Embryonic facial prominence (tissue), 1 donor: ENCODE measurements at regions not wholly inside any gene's neighbourhood (a gene's known extent, or its start where the extent isn't known, plus 50 kb on each side); places are given as distances from the start of the nearest gene placed in this dataset.
"Not testable (repeated sequence)": the region's sequence is repeated elsewhere in the genome, so short reads cannot be mapped to it uniquely, and the experiment has no call there.

ENCODE experiments used
- DNase-seq: peaks from one replicate; pipeline ENCODE4 v3.0.0-alpha.2; 2016; ENCODE audit errors: extremely low spot score

- no peak for DNase-seq
Measured at GRCh38 chr5:142222225-142222865, 102.5 kb downstream of the SPRY4 start.

DNA sequence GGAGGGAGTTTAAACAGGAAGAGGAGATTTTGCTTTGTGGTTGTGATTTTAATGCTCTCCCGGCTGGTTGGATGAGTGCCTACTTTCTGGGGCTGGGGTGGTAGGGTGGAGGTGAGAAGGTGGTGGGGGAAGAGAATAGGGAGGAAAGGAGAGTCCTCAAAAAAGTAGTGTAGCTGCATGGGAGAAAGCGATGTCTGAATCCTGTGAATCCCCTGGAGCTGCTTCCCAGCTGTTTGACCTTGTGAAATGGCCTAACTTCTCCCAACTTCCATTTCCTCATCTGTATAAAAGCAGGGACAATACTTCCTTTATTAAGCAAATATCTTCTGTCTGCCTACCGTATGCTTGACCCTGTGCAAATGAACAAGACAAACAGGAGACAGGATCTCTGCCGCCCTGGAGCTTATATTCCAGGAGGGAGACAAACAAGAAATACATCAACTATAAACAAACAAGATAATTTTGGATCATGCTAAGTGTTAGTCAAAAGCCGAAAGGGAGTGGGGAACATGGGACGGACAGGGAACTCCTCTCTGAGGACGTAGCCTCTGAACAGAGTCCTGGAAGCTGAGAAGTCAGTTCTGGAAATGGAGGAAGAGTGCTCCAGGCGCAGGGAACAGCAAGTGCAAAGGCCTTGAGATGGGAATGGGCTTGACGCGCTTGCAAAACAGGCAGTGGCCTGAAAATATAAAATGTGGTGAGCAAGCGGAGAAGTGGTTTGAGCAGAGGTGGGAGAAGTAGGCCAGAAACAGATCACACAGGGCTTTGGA lies 103.5 kb downstream of the SPRY4 start:
- DNase-seq, result no peak

DNA sequence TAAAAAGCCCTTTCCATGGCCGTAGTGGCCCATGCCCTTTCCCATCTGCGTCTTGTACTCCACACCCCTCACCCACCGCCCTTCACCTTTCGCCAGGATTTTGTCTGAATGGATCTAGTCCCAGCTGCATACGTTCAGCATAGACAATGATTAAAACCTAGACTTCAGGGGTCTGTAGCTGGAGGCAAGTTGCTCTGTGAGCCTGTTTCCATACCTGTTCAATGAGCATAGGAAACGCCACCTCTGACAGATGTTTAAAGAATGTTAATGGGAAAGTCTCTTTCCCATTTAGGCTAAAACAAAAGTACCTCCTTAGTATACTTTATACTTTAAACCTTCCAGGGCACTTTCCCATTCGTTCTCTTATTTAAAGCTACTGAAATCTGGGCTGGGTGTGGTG lies 105.7 kb downstream of the SPRY4 start:
- DNase-seq, result no peak

- DNase-seq, result no peak
Measured at GRCh38 chr5:142216931-142217330, 107.9 kb downstream of the SPRY4 start.

GRCh38 chr5:142215915-142216681 lies 107.5 kb downstream of the NDFIP1 start:
- DNase-seq, result peak; percentile 78

DNA sequence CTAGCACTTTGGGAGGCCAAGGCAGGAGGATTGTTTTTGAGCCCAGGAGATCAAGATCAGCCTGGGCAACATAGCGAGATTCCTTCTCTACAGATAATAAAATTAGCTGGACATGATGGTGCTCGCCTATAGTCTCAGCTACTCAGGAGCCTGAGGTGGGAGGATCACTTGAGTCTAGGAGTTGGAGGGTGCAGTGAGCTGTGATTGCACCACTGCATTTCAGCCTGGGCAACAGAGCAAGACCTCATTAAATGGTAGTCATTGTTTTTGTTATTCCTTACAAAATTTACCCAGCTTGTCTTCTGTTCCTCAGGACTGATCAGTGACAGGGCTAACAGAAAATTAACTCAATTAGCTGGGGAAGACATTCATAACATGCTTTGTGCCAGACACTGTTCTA lies 104.5 kb downstream of the NDFIP1 start:
- DNase-seq, result no peak

GRCh38 chr5:142211918-142212317 lies 103.3 kb downstream of the NDFIP1 start:
- no peak for DNase-seq

DNA sequence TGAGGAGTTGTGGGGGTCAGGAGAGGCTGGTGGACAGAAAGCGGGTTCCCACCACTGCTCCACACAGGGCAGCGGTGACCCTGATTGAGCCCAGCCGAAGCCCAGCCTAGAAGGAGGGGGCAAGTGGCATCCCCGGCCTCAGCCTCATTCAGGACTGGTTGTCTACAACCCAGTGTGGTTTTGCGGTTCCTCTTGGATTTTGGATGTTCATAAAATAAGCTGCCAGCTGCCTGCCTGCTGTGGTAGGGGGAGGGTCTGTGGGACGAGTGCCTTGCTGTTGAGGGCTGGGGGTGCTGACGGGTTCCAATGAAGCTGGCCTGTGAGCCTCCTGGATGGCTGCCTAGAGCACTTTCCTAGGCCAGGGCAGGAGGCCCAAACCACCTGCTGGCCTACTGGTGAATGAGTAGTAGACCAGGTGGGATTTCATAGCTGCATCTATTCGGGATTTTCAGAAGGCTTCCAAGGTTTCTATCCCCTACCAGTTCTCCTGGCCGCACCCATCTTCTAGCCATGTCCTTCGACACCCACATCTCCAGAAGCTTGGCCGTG lies 102.4 kb downstream of the NDFIP1 start:
- no peak for DNase-seq

GRCh38 chr5:142210011-142210410 lies 101.4 kb downstream of the NDFIP1 start:
- no peak for DNase-seq

GRCh38 chr5:142208777-142209312 lies 100.3 kb downstream of the NDFIP1 start:
- no peak for DNase-seq

GRCh38 chr5:142208244-142208643 lies 99.7 kb downstream of the NDFIP1 start:
- DNase-seq, result not testable (repeated sequence)

DNA sequence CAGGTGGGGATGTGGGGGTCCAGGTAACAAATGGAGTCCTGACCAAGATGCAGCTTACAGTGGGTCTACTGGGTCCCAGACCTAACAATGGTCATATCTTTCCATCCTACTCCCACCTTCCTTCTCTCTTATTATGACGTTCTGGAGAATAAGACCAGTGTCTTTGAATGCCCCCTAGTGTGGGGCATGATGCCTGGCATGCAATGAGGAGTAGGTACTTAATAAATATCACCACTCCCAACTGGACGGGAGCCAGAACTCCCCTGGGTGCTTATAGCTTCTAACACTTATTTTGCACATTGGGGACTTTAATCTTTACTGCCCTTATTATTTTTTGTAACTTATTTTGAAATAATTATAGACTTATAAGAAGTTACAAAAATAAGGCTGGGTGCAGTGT lies 98.2 kb downstream of the NDFIP1 start:
- no peak for DNase-seq

GRCh38 chr5:142204219-142204618 lies 95.6 kb downstream of the NDFIP1 start:
- DNase-seq, result no peak
